Ammon's horn (tissue), 1 donor: ENCODE measurements at regions not wholly inside any gene's neighbourhood (a gene's known extent, or its start where the extent isn't known, plus 50 kb on each side); places are given as distances from the start of the nearest gene placed in this dataset.

Source experiments
- DNase-seq: peaks from one replicate; pipeline ENCODE4 v3.0.0-alpha.2; 2016; ENCODE audit warnings: low spot score

- no peak for DNase-seq
Observed at GRCh38 chr11:70763606-70764005, 365.3 kb downstream of the CTTN start.

- DNase-seq: no peak
Observed at GRCh38 chr11:70764356-70764905, 366.1 kb downstream of the CTTN start.

GRCh38 chr11:70766901-70767300 lies 368.6 kb downstream of the CTTN start:
- DNase-seq: no peak

- no peak for DNase-seq
Observed at GRCh38 chr11:70768346-70769095, 370.2 kb downstream of the CTTN start.

GRCh38 chr11:70769106-70769505 lies 370.8 kb downstream of the CTTN start:
- no peak for DNase-seq

GRCh38 chr11:70769521-70769920 lies 371.2 kb downstream of the CTTN start:
- no peak for DNase-seq

GRCh38 chr11:70771099-70771885 lies 373.0 kb downstream of the CTTN start:
- no peak for DNase-seq

GRCh38 chr11:70772950-70773349 lies 374.6 kb downstream of the CTTN start:
- no peak for DNase-seq

- no peak for DNase-seq
Observed at GRCh38 chr11:70775386-70776075, 377.2 kb downstream of the CTTN start.

- DNase-seq: no peak
Observed at GRCh38 chr11:70776914-70777532, 378.7 kb downstream of the CTTN start.

GRCh38 chr11:70778883-70779282 lies 380.6 kb downstream of the CTTN start:
- DNase-seq: peak; percentile 17

- DNase-seq: no peak
Observed at GRCh38 chr11:70779433-70780245, 381.3 kb downstream of the CTTN start.

GRCh38 chr11:70780246-70780535 lies 381.9 kb downstream of the CTTN start:
- no peak for DNase-seq

- DNase-seq: no peak
Observed at GRCh38 chr11:70782401-70782913, 384.1 kb downstream of the CTTN start.

GRCh38 chr11:70783356-70783755 lies 385.0 kb downstream of the CTTN start:
- DNase-seq: no peak

- no peak for DNase-seq
Observed at GRCh38 chr11:70783821-70784220, 385.5 kb downstream of the CTTN start.

- no peak for DNase-seq
Observed at GRCh38 chr11:70785372-70785771, 387.0 kb downstream of the CTTN start.

- no peak for DNase-seq
Observed at GRCh38 chr11:70786021-70786665, 387.8 kb downstream of the CTTN start.

- no peak for DNase-seq
Observed at GRCh38 chr11:70788248-70789022, 390.1 kb downstream of the CTTN start.
